Suprapubic skin (tissue), 4 donors: ENCODE measurements at regions not wholly inside any gene's neighbourhood (a gene's known extent, or its start where the extent isn't known, plus 50 kb on each side); places are given as distances from the start of the nearest gene placed in this dataset.

ENCODE experiments used
- POLR2A ChIP-seq, 2 donors: fragments of 450-650 bp; IDR thresholded peaks; one replicate each; pipeline ENCODE4 v1.6.1; 2017; ENCODE audit warnings: antibody characterized with exemption in 2 of 2, mild to moderate bottlenecking in 2 of 2, moderate library complexity in 2 of 2
- POLR2AphosphoS5 ChIP-seq, 3 donors: sonication (generic); formaldehyde crosslinking; IDR thresholded peaks; one replicate each; pipeline ENCODE4 v1.6.1; 2017; ENCODE audit warnings: antibody characterized with exemption in 3 of 3
- TF ChIP-seq, protein P1 (sequence below), 2 donors: fragments of 200-600 bp in 1 of 2; fragments of 450-650 bp in 1 of 2; sonication (generic) in 1 of 2; IDR thresholded peaks; one replicate each; pipeline ENCODE4 v1.5.1; 2016 to 2019; ENCODE audit warnings: antibody characterized with exemption in 2 of 2, mild to moderate bottlenecking in 1 of 2, moderate library complexity in 1 of 2

DNA sequence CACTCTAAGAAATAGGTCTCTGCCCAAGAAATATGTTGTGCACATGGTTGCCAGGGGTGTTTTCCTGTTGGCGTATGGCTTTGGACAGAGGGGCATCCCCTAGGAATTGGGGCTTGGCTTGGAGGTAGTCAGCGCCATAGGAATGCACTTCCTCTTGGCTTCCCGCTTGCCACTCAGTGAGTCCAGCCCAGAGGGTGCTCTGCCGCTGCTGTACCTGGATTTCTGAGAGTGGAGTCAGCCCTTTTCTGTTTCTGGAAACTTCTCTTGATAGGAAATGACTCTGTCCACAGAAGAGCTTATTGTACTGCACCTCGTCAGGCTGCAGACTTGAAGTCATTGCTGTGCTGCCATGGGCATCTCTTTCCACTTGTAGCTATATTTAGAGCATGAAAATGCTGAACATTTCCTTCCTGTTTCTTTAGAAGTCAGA, 116.7 kb upstream of the MGAT5 start:
- TF ChIP-seq POLR2A (IDR thresholded peaks at IDR 0.05) (no peak), POLR2AphosphoS5 (IDR thresholded peaks at IDR 0.05) (no peak)
- TF ChIP-seq, protein P1, sequence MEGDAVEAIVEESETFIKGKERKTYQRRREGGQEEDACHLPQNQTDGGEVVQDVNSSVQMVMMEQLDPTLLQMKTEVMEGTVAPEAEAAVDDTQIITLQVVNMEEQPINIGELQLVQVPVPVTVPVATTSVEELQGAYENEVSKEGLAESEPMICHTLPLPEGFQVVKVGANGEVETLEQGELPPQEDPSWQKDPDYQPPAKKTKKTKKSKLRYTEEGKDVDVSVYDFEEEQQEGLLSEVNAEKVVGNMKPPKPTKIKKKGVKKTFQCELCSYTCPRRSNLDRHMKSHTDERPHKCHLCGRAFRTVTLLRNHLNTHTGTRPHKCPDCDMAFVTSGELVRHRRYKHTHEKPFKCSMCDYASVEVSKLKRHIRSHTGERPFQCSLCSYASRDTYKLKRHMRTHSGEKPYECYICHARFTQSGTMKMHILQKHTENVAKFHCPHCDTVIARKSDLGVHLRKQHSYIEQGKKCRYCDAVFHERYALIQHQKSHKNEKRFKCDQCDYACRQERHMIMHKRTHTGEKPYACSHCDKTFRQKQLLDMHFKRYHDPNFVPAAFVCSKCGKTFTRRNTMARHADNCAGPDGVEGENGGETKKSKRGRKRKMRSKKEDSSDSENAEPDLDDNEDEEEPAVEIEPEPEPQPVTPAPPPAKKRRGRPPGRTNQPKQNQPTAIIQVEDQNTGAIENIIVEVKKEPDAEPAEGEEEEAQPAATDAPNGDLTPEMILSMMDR (IDR thresholded peaks at IDR 0.05), result no peak
